Heart left ventricle (tissue), 13 donors: ENCODE measurements at regions not wholly inside any gene's neighbourhood (a gene's known extent, or its start where the extent isn't known, plus 50 kb on each side); places are given as distances from the start of the nearest gene placed in this dataset.

Experiments
- POLR2A ChIP-seq, 2 donors: fragments of 450-650 bp; IDR thresholded peaks; one replicate each; pipeline ENCODE4 v1.6.1; 2017; ENCODE audit warnings: antibody characterized with exemption in 2 of 2, mild to moderate bottlenecking in 2 of 2, moderate library complexity in 2 of 2
- TF ChIP-seq, protein P1 (sequence below), 12 donors: fragments of 200-600 bp; sonication (generic) in 4 of 12; IDR thresholded peaks; one replicate each; pipeline versions ENCODE4 v1.5.0 to v1.8.0; 2018 to 2022; ENCODE audit warnings: antibody characterized with exemption in 12 of 12, mild to moderate bottlenecking in 5 of 12
- donor health status: ischemic (EF 13 %, LVEDD 7.1; RV severe dilation, severe dysfunction).
- donor health status: DM: no; HTN: yes; CAD: no.
- donor health status: DM: no; HTN: no; CAD: no.
- donor health status: ischemic (EF 25% LVEDD 6.9; RV normal size, moderate dysfunction).
- donor health status: ischemic (EF 25% LVEDD 5.7; RV mildly dilated, moderate dysfunction).
- donor health status: ischemic (EF 35%, LVEDD 5.7; RV mildly dilated, moderate dysfunction).
- donor health status: nonischemic (EF 11% LVEDD 7.7; RV severe dilation, severe dysfunction).
- donor health status: DM: yes; HTN: yes; CAD: no.
- donor health status: PGD.
- donor health status: ischemic (EF 29% LVEDD 5.4; RV normal size, mild dysfunction).
- donor health status: nonischemic (EF 23%, LVEDD 6.1; RV moderate dilation, normal function).

DNA sequence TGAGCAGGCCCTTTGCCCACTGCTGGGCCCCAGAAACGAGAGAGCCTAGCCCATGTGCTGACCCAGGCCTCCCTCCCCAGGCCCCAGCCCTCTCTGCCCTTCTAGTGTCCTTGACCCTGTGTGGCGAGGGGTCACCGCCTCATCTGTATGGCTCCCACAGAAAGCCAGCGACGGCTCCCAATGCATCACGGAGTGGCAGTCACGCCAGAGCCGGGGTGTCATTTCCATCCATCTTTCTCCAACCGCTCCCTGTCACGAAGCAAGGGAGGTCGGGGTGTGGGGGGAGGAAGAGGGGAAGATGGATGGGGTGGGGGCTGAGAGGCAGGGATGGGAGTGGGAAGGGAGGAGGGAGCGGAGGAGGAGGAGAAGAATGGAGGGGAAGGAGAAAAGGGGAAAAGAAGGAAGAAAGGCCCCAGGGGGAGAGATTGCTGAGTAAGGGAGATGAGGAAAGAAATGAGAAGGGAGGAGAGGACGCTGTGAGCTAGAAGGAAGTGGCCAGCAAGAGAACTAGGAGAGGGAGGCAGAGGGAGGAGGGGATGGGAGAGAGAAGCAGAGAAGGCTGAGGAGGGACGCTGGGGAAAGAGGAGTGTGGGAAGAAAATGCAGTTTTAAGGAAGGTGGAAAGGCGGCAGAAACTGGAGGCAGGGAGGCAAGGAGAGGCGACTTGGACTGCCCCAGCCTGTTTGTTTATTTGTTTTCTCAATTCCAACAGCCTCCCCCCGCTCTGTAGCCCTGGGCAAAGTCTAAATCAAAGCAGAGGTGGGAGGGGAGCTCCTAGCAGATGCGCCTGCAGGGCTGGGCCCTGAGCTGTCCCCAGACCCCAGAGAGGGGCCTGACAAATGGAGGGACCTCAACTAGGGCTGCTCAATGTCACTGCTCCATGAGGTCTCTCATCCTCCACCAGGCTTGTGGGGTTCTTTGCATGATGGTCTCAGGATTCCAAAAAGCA lies 75.5 kb upstream of the LHX5 start:
- TF ChIP-seq, protein P1, sequence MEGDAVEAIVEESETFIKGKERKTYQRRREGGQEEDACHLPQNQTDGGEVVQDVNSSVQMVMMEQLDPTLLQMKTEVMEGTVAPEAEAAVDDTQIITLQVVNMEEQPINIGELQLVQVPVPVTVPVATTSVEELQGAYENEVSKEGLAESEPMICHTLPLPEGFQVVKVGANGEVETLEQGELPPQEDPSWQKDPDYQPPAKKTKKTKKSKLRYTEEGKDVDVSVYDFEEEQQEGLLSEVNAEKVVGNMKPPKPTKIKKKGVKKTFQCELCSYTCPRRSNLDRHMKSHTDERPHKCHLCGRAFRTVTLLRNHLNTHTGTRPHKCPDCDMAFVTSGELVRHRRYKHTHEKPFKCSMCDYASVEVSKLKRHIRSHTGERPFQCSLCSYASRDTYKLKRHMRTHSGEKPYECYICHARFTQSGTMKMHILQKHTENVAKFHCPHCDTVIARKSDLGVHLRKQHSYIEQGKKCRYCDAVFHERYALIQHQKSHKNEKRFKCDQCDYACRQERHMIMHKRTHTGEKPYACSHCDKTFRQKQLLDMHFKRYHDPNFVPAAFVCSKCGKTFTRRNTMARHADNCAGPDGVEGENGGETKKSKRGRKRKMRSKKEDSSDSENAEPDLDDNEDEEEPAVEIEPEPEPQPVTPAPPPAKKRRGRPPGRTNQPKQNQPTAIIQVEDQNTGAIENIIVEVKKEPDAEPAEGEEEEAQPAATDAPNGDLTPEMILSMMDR (IDR thresholded peaks at IDR 0.05), result no peak
- TF ChIP-seq POLR2A (IDR thresholded peaks at IDR 0.05), result no peak
